SK-N-MC (cell line): ENCODE measurements at regions not wholly inside any gene's neighbourhood (a gene's known extent, or its start where the extent isn't known, plus 50 kb on each side); places are given as distances from the start of the nearest gene placed in this dataset.

Experiments used
- DNase-seq: peaks from one replicate; pipeline ENCODE4 v3.0.0-alpha.2; 2011; ENCODE audit warnings: low read depth, low spot score
- H3K27ac ChIP-seq: fragments of 200-600 bp; sonication (generic); 2 replicates; pipeline ENCODE4 v1.5.1; 2016; ENCODE audit warnings: mixed run types
- H3K36me3 ChIP-seq: fragments of 200-600 bp; sonication (generic); 2 replicates; pipeline ENCODE4 v1.6.1; 2017; ENCODE audit warnings: antibody characterized with exemption, low read length, mixed read lengths; ENCODE audit not compliant: insufficient read depth
- H3K4me3 ChIP-seq: fragments of 200-600 bp; sonication (generic); 2 replicates; pipeline ENCODE4 v1.5.1; 2016
- H3K9ac ChIP-seq: fragments of 200-600 bp; sonication (generic); 2 replicates; pipeline ENCODE4 v1.8.0; 2017; ENCODE audit warnings: mixed run types, mixed read lengths; ENCODE audit not compliant: insufficient read length
- H3K9me3 ChIP-seq: fragments of 200-600 bp; sonication (generic); 2 replicates; pipeline ENCODE4 v1.6.1; 2017; ENCODE audit warnings: low read depth, mild to moderate bottlenecking, antibody characterized with exemption, low read length, moderate library complexity, mixed read lengths
- EZH2 ChIP-seq: fragments of 200-600 bp; sonication (generic); IDR thresholded peaks from one replicate; pipeline ENCODE4 v1.6.1; 2017; ENCODE audit warnings: antibody characterized with exemption
- FOXP2 ChIP-seq: optimal IDR thresholded peaks from 2 replicates; pipeline ENCODE3; 2011; ENCODE audit warnings: mild to moderate bottlenecking, moderate library complexity; ENCODE audit not compliant: insufficient read depth; ENCODE audit errors: extremely low read length, control extremely low read depth
- POLR2AphosphoS5 ChIP-seq: IDR thresholded peaks from 2 replicates; pipeline ENCODE4 v1.6.1; 2012; ENCODE audit warnings: mild to moderate bottlenecking, low read depth, low read length, borderline replicate concordance

DNA sequence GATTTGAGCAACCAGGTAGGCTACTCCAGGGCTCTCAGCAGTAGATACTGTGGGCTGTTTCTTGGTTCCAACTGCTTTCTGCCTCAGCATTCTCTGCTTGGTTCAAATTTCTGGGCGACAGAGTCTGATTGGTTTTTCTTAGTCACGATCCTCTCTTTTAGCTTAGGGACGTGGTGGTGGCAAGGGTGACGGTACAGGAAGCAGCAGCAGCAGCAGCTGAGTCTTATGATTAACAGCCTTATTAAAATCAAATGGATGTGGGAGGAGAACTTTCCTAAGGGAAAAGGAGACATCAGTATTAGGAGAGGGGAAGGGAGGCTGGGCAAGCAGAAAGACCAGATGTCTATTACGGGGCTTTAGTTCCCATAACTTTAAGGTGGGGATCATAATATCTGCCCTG is 156.5 kb upstream of the PLPP4 start:
- no peak overlapping the region for H3K27ac ChIP-seq
- TF ChIP-seq POLR2AphosphoS5 (no peak), FOXP2 (no peak), EZH2 (no peak)
- H3K9ac ChIP-seq: no peak overlapping the region
- DNase-seq: no peak
- no peaks in the 10 kb centered on the region for H3K36me3 ChIP-seq
- H3K9me3 ChIP-seq: no peaks in the 10 kb centered on the region
- no peak overlapping the region for H3K4me3 ChIP-seq

GRCh38 chr10:120308589-120308988 is 148.4 kb upstream of the PLPP4 start:
- TF ChIP-seq EZH2 (no peak), POLR2AphosphoS5 (no peak), FOXP2 (no peak)
- Histone ChIP-seq H3K36me3 (no peaks in the 10 kb centered on the region), H3K9ac (no peak overlapping the region), H3K4me3 (no peak overlapping the region), H3K9me3 (no peaks in the 10 kb centered on the region), H3K27ac (no peak overlapping the region)
- no peak for DNase-seq

DNA sequence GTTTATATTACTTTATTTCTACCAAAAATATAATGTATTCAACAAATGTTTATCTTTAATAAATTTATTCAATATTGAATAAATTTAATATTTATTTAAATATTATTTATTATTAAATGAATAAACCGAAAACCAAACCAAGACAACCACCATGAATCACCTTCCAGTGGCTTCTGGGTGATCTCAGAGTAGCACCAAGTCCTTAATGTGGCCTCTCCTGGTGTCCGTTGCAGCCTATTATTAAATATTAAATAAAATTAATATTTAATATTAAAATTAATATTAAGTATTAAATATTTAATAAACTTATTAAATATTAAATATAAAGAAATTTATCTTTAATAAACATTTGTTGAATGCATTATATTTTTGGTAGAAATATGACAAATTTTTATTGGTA is 143.3 kb upstream of the PLPP4 start:
- no peak overlapping the region for H3K27ac ChIP-seq
- no peaks in the 10 kb centered on the region for H3K36me3 ChIP-seq
- no peak for TF ChIP-seq EZH2
- no peak for TF ChIP-seq POLR2AphosphoS5
- TF ChIP-seq FOXP2: no peak
- DNase-seq: no peak
- H3K9ac ChIP-seq: no peak overlapping the region
- H3K4me3 ChIP-seq: no peak overlapping the region
- no peaks in the 10 kb centered on the region for H3K9me3 ChIP-seq

DNA sequence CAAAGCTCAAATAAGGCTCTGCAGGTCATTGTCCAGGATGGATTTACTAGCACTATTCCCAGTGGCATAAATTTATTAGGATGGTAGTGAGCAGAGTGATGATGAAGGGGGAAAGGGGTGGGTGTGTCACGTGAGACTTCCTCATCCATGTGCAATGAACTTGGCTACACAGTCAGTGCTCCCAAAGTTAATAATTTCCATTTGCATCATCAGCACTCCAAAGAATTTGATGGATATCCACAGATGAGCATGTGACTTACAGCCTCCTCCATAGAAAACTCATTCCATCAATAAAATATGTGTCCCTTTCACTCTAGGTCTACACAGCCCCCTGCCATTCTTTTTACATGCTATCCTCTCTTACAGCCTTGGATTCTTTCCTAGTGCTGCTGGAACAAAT is 142.6 kb upstream of the PLPP4 start:
- Histone ChIP-seq H3K36me3 (no peaks in the 10 kb centered on the region), H3K9me3 (no peaks in the 10 kb centered on the region), H3K4me3 (no peak overlapping the region), H3K27ac (no peak overlapping the region), H3K9ac (no peak overlapping the region)
- no peak for DNase-seq
- TF ChIP-seq EZH2 (no peak), FOXP2 (no peak), POLR2AphosphoS5 (no peak)

GRCh38 chr10:120318862-120319261 is 138.2 kb upstream of the PLPP4 start:
- H3K36me3 ChIP-seq: no peaks in the 10 kb centered on the region
- no peak overlapping the region for H3K27ac ChIP-seq
- no peak for DNase-seq

GRCh38 chr10:120327675-120328074 is 129.4 kb upstream of the PLPP4 start:
- Histone ChIP-seq H3K4me3 (no peak overlapping the region), H3K36me3 (no peaks in the 10 kb centered on the region), H3K9ac (no peak overlapping the region), H3K9me3 (no peaks in the 10 kb centered on the region), H3K27ac (no peak overlapping the region)
- no peak for TF ChIP-seq FOXP2
- no peak for TF ChIP-seq POLR2AphosphoS5
- TF ChIP-seq EZH2: no peak
- DNase-seq: no peak

More at GRCh38 chr10:120318862-120319261, 138.2 kb upstream of the PLPP4 start:
- no peaks in the 10 kb centered on the region for H3K9me3 ChIP-seq
- TF ChIP-seq FOXP2 (no peak), EZH2 (no peak), POLR2AphosphoS5 (no peak)
- no peak overlapping the region for H3K9ac ChIP-seq
- H3K4me3 ChIP-seq: no peak overlapping the region

GRCh38 chr10:120328647-120329046 is 128.4 kb upstream of the PLPP4 start:
- Histone ChIP-seq H3K36me3 (no peaks in the 10 kb centered on the region), H3K9ac (no peak overlapping the region), H3K9me3 (no peaks in the 10 kb centered on the region), H3K27ac (no peak overlapping the region), H3K4me3 (no peak overlapping the region)
- DNase-seq: no peak
- no peak for TF ChIP-seq FOXP2
- no peak for TF ChIP-seq POLR2AphosphoS5
- no peak for TF ChIP-seq EZH2

- no peaks in the 10 kb centered on the region for H3K9me3 ChIP-seq
- no peak overlapping the region for H3K4me3 ChIP-seq
- no peak for DNase-seq
- H3K36me3 ChIP-seq: no peaks in the 10 kb centered on the region
- H3K9ac ChIP-seq: no peak overlapping the region
- TF ChIP-seq POLR2AphosphoS5: no peak
- TF ChIP-seq FOXP2: no peak
- TF ChIP-seq EZH2: no peak
- no peak overlapping the region for H3K27ac ChIP-seq
Measured at GRCh38 chr10:120335553-120335952, 121.5 kb upstream of the PLPP4 start.

DNA sequence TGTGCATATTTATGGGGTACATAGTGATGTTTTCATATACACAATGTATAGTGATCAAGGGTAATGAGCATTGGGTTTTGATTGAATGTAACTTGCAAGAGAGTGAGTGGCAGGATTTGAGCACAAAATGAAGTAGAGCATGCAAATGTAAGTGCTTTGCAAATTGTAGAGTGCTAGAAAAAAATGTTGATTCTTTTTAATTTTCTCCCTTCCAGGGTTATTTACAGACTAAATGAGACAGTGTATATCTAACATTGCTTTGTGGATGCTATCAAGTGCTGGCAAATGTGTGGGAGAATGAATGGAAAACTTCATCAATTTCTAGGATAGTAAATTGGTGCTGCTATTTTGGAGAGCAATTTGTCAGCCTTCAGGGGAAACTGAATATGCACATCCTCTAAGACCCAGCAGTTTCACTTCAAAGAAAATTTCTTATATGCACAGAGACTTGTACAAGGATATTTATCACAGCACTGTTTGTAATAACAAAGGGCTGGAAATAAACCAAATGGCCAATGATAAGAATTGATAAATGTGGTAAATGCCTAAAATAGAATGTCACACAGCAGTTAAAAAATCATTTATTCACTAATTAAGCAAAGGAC is 120.6 kb upstream of the PLPP4 start:
- Histone ChIP-seq H3K27ac (no peak overlapping the region), H3K36me3 (no peaks in the 10 kb centered on the region), H3K4me3 (no peak overlapping the region), H3K9me3 (no peaks in the 10 kb centered on the region), H3K9ac (no peak overlapping the region)
- TF ChIP-seq POLR2AphosphoS5 (no peak), FOXP2 (no peak), EZH2 (no peak)
- no peak for DNase-seq
